ENCODE measurements at regions not wholly inside any gene's neighbourhood (a gene's known extent, or its start where the extent isn't known, plus 50 kb on each side); places are given as distances from the start of the nearest gene placed in this dataset.

DNA sequence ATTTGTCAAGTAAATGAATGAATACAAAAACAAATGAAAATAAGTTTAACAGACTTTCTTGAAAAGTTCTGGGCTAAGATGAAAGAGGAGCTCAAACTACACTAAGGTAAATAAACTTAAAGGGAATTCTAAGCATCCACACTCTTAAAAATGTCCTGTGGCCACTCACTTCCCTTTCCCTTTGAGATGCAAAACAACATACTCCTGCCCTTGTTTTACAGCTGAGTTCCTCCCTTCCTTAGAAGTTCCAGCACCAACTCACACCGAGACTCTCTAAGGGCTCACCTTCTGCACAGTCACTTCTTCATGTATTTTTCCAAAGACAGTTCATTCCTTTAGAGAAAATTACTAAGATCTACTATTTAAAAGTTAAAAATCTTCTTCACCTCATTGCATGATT lies 123.3 kb upstream of the CMC1 start:
- 29% methylated on average over 1 of the region's 1 CpG for WGBS
- no peaks in the 10 kb centered on the region for H3K9me3 ChIP-seq
- intact Hi-C loops (cut with DNase I) = no loop called here

DNA sequence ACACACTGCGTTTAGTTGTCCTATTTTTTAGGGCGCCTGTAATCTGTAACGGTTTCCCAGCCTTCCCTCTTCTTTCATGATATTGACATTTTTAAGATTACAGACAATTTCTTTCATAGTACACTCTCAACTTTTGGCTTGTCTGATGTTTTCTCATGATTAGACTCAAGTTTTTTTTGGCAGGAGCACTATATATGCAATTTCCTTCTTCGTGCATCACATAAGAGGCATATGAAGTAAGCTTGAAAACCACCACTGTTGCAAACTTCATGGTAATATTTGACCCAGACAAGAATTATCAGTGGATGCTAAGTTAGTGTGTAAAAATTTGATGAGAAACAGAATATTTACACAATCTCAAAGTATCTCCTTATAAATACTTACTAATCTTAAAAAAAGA lies 119.2 kb upstream of the CMC1 start:
- no peak overlapping the region for H3K4me3 ChIP-seq
- TF ChIP-seq POLR2AphosphoS5 (IDR thresholded peaks at IDR 0.05) (no peak), POLR2A (IDR thresholded peaks at IDR 0.05) (no peak)
- TF ChIP-seq, protein P1, sequence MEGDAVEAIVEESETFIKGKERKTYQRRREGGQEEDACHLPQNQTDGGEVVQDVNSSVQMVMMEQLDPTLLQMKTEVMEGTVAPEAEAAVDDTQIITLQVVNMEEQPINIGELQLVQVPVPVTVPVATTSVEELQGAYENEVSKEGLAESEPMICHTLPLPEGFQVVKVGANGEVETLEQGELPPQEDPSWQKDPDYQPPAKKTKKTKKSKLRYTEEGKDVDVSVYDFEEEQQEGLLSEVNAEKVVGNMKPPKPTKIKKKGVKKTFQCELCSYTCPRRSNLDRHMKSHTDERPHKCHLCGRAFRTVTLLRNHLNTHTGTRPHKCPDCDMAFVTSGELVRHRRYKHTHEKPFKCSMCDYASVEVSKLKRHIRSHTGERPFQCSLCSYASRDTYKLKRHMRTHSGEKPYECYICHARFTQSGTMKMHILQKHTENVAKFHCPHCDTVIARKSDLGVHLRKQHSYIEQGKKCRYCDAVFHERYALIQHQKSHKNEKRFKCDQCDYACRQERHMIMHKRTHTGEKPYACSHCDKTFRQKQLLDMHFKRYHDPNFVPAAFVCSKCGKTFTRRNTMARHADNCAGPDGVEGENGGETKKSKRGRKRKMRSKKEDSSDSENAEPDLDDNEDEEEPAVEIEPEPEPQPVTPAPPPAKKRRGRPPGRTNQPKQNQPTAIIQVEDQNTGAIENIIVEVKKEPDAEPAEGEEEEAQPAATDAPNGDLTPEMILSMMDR (IDR thresholded peaks at IDR 0.05) = no peak
- no peak for DNase-seq (ENCODE audit: low spot score)
- H3K9me3 ChIP-seq = no peaks in the 10 kb centered on the region
- no peaks in the 10 kb centered on the region for H3K27me3 ChIP-seq (replicated peaks; ENCODE audit: insufficient read depth)
- H3K36me3 ChIP-seq = no peaks in the 10 kb centered on the region
- H3K27ac ChIP-seq = no peak overlapping the region
- no peaks in the 10 kb centered on the region for H3K4me1 ChIP-seq (replicated peaks)
- WGBS = 59% methylated on average over 4 of the region's 4 CpGs
- intact Hi-C loops (cut with DNase I) = no loop called here

More for the DNA sequence above, 123.3 kb upstream of the CMC1 start:
- TF ChIP-seq, protein P1 (IDR thresholded peaks at IDR 0.05) = no peak
- TF ChIP-seq POLR2A (IDR thresholded peaks at IDR 0.05) (no peak), POLR2AphosphoS5 (IDR thresholded peaks at IDR 0.05) (no peak)
- Histone ChIP-seq H3K27ac (no peak overlapping the region), H3K27me3 (replicated peaks; ENCODE audit: insufficient read depth) (no peaks in the 10 kb centered on the region), H3K4me1 (replicated peaks) (no peaks in the 10 kb centered on the region), H3K4me3 (no peak overlapping the region), H3K36me3 (no peaks in the 10 kb centered on the region)
- DNase-seq (ENCODE audit: low spot score) = no peak

DNA sequence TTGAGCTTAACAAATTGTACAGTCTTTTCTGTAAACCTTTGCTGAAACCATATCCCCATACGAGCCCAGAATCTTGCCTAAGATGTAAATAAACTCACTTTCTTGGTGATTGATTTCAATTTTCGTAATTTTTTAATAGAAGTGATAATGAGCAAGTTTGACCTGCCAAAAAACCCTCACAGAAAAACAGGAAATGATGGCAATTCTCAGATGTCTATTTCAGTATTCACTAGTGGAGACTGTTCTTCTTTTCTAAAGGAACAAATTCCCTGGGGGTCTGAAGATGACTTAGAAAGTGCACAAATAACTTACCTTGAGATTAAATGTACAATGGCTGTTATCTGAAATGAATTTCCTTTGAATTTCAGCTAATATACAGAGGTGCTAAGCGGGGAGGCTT lies 116.5 kb upstream of the CMC1 start:
- no peak overlapping the region for H3K27ac ChIP-seq
- H3K9me3 ChIP-seq = no peaks in the 10 kb centered on the region
- H3K36me3 ChIP-seq = no peaks in the 10 kb centered on the region
- intact Hi-C loops (cut with DNase I) = no loop called here
- DNase-seq (ENCODE audit: low spot score) = no peak
- no peak overlapping the region for H3K4me3 ChIP-seq
- H3K4me1 ChIP-seq (replicated peaks) = no peaks in the 10 kb centered on the region
- H3K27me3 ChIP-seq (replicated peaks; ENCODE audit: insufficient read depth) = no peaks in the 10 kb centered on the region
- WGBS = 76% methylated on average over 3 of the region's 3 CpGs
- no peak for TF ChIP-seq POLR2AphosphoS5 (IDR thresholded peaks at IDR 0.05)
- TF ChIP-seq POLR2A (IDR thresholded peaks at IDR 0.05) = no peak
- TF ChIP-seq, protein P1 (IDR thresholded peaks at IDR 0.05) = no peak

DNA sequence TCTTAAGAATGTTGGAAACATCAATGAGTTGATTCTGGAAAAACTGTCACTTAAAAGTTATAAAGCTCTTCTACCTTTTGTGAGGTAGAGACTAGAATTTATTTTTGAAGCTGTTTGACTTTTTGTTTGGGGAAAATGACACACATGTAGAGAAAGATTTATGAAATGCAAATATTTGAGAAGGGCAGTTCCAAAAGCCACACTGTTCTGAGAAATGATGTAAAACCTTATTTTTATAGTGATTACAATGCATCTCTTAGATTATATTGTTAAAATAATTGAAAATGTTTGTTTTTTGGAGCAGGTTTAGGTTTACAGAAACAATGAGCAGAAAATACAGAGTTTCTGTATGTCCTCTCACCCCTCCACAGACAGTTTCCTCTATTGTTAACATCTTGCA lies 116.1 kb upstream of the CMC1 start:
- Histone ChIP-seq H3K36me3 (no peaks in the 10 kb centered on the region), H3K4me1 (replicated peaks) (no peaks in the 10 kb centered on the region), H3K27ac (no peak overlapping the region), H3K27me3 (replicated peaks; ENCODE audit: insufficient read depth) (no peaks in the 10 kb centered on the region), H3K9me3 (no peaks in the 10 kb centered on the region), H3K4me3 (no peak overlapping the region)
- TF ChIP-seq POLR2AphosphoS5 (IDR thresholded peaks at IDR 0.05) (no peak), POLR2A (IDR thresholded peaks at IDR 0.05) (no peak)
- TF ChIP-seq, protein P1 (IDR thresholded peaks at IDR 0.05) = no peak
- DNase-seq (ENCODE audit: low spot score) = no peak
- intact Hi-C loops (cut with DNase I) = no loop called here

DNA sequence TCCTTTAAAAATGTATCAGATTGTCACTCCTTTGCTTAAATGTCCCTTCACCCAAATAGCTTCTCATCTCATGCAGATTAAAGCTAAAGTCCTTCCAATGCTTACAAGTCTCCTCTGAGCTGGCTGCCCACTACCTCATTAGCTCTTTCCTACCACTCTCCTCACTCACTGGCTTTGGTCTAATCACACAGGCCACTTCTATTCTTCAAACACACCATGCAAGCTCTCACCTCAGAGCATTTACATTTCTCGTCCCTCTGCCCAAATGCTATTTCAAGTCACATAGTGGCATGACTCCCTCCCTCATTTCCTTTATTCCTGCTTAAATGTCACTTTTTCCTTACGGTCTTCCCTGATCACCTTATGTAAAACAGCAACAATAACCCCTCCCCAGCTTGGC lies 110.6 kb upstream of the CMC1 start:
- no peak overlapping the region for H3K4me3 ChIP-seq
- H3K27ac ChIP-seq = no peak overlapping the region
- TF ChIP-seq POLR2AphosphoS5 (IDR thresholded peaks at IDR 0.05) (no peak), POLR2A (IDR thresholded peaks at IDR 0.05) (no peak)
- TF ChIP-seq, protein P1 (IDR thresholded peaks at IDR 0.05) = no peak
- H3K27me3 ChIP-seq (replicated peaks; ENCODE audit: insufficient read depth) = no peaks in the 10 kb centered on the region
- 78% methylated on average over 2 of the region's 2 CpGs for WGBS
- no peaks in the 10 kb centered on the region for H3K36me3 ChIP-seq
- no peak for DNase-seq (ENCODE audit: low spot score)
- H3K4me1 ChIP-seq (replicated peaks) = no peaks in the 10 kb centered on the region
- H3K9me3 ChIP-seq = no peaks in the 10 kb centered on the region
- intact Hi-C loops (cut with DNase I) = no loop called here

Measured in prostate gland (tissue), 2 donors.